GM23338 (cell line): ENCODE measurements at regions not wholly inside any gene's neighbourhood (a gene's known extent, or its start where the extent isn't known, plus 50 kb on each side); places are given as distances from the start of the nearest gene placed in this dataset.

ENCODE experiments used
- ATAC-seq: fragments of 200-7000 bp; cut with Tn5 transposase; 3 replicates; pipeline ENCODE4 v1.9.1; 2020
- DNase-seq: peaks from one replicate; pipeline ENCODE4 v3.0.0-alpha.2; 2015; ENCODE audit warnings: low spot score
- H2AFZ ChIP-seq: fragments of 200-600 bp; sonication (generic); 2 replicates; pipeline ENCODE4 v1.8.0; 2016; ENCODE audit warnings: antibody characterized with exemption, mild to moderate bottlenecking, moderate library complexity
- H3F3A ChIP-seq: fragments of 200-600 bp; sonication (generic); replicated peaks from 2 replicates; pipeline ENCODE4 v1.8.0; 2017; ENCODE audit warnings: antibody characterized with exemption, mixed run types, low read depth
- H3K27ac ChIP-seq: fragments of 200-600 bp; sonication (generic); 2 replicates; pipeline ENCODE4 v1.6.1; 2016; ENCODE audit warnings: low read depth
- H3K27me3 ChIP-seq: fragments of 200-600 bp; sonication (generic); 2 replicates; pipeline ENCODE4 v1.8.0; 2016; ENCODE audit warnings: mild to moderate bottlenecking, mixed run types, moderate library complexity; ENCODE audit not compliant: insufficient read depth
- H3K36me3 ChIP-seq: fragments of 200-600 bp; sonication (generic); 2 replicates; pipeline ENCODE4 v1.8.0; 2016; ENCODE audit warnings: mild to moderate bottlenecking; ENCODE audit not compliant: insufficient read depth
- H3K4me1 ChIP-seq: fragments of 200-600 bp; sonication (generic); 2 replicates; pipeline ENCODE4 v1.8.0; 2016; ENCODE audit warnings: mild to moderate bottlenecking, moderate library complexity; ENCODE audit not compliant: insufficient read depth
- H3K4me2 ChIP-seq: fragments of 200-600 bp; sonication (generic); 2 replicates; pipeline ENCODE4 v1.7.1; 2017; ENCODE audit warnings: mixed run types
- H3K4me3 ChIP-seq: fragments of 200-600 bp; sonication (generic); 2 replicates; pipeline ENCODE4 v1.6.1; 2016; ENCODE audit warnings: mixed run types
- H3K79me2 ChIP-seq: fragments of 200-600 bp; sonication (generic); replicated peaks from 2 replicates; pipeline ENCODE4 v1.8.0; 2017; ENCODE audit warnings: mild to moderate bottlenecking; ENCODE audit not compliant: insufficient read depth
- H3K9me2 ChIP-seq: fragments of 200-600 bp; sonication (generic); 2 replicates; pipeline ENCODE4 v1.8.0; 2017; ENCODE audit not compliant: insufficient read depth
- H4K20me1 ChIP-seq: fragments of 200-600 bp; sonication (generic); replicated peaks from 2 replicates; pipeline ENCODE4 v1.8.0; 2017; ENCODE audit warnings: mild to moderate bottlenecking; ENCODE audit not compliant: insufficient read depth
- H3K27ac Mint-ChIP-seq: 2 replicates; pipeline ENCODE4 v1.8.0; 2020; ENCODE audit warnings: inconsistent platforms, mild to moderate bottlenecking, moderate library complexity, mixed read lengths
- H3K27me3 Mint-ChIP-seq: 3 replicates; pipeline ENCODE4 v1.8.0; 2022; ENCODE audit warnings: low read depth, mild to moderate bottlenecking, moderate library complexity, mixed read lengths, inconsistent platforms; ENCODE audit not compliant: insufficient read depth, poor library complexity
- H3K36me3 Mint-ChIP-seq: 3 replicates; pipeline ENCODE4 v1.8.0; 2021; ENCODE audit warnings: low read depth, mild to moderate bottlenecking, inconsistent platforms, moderate library complexity, mixed read lengths
- H3K4me1 Mint-ChIP-seq: 3 replicates; pipeline ENCODE4 v1.8.0; 2020; ENCODE audit warnings: mild to moderate bottlenecking, inconsistent platforms, mixed read lengths
- H3K4me3 Mint-ChIP-seq: 3 replicates; pipeline ENCODE4 v1.8.0; 2021; ENCODE audit warnings: moderate library complexity, mild to moderate bottlenecking, inconsistent platforms, mixed read lengths
- H3K9me3 Mint-ChIP-seq: 3 replicates; pipeline ENCODE4 v1.8.0; 2020; ENCODE audit warnings: moderate library complexity, mild to moderate bottlenecking, inconsistent platforms, mixed read lengths
- CREB1 ChIP-seq: fragments of 250-450 bp; sonication (Bioruptor Pico); IDR thresholded peaks from 2 replicates; pipeline ENCODE4 v1.5.0; 2020; ENCODE audit warnings: low read depth, mild to moderate bottlenecking, moderate library complexity
- JUNB ChIP-seq: IDR thresholded peaks from one replicate; pipeline ENCODE4 v1.6.1; 2016; ENCODE audit warnings: antibody characterized with exemption; ENCODE audit not compliant: unreplicated experiment
- POLR2AphosphoS5 ChIP-seq: IDR thresholded peaks from 2 replicates; pipeline ENCODE4 v1.6.1; 2016; ENCODE audit warnings: antibody characterized with exemption, low read depth
- STAT1 ChIP-seq: IDR thresholded peaks from one replicate; pipeline ENCODE4 v1.6.1; 2016; ENCODE audit warnings: antibody characterized with exemption; ENCODE audit not compliant: unreplicated experiment
- ZNF114 ChIP-seq: fragments of 250-450 bp; sonication (Bioruptor Pico); IDR thresholded peaks from 2 replicates; pipeline ENCODE4 v1.5.0; 2020; ENCODE audit warnings: mild to moderate bottlenecking, moderate library complexity
- ZNF331 ChIP-seq: fragments of 250-450 bp; sonication (Bioruptor Pico); IDR thresholded peaks from 2 replicates; pipeline ENCODE4 v1.5.0; 2020; ENCODE audit warnings: low read depth, mild to moderate bottlenecking, moderate library complexity
- TF ChIP-seq, protein P1 (sequence below): fragments of 250-450 bp; sonication (Bioruptor Pico); IDR thresholded peaks from 2 replicates; pipeline ENCODE4 v1.5.0; 2020; ENCODE audit warnings: mild to moderate bottlenecking, moderate library complexity
- TF ChIP-seq, protein P2 (sequence below), 2 experiments: fragments of 200-600 bp in 1 of 2; sonication (generic) in 1 of 2; conservative IDR thresholded peaks; 2 replicates each; pipeline versions ENCODE4 v1.5.1 to v1.6.1; 2016 to 2017; ENCODE audit warnings: antibody characterized with exemption in 2 of 2, low read depth in 2 of 2, mild to moderate bottlenecking in 2 of 2, moderate library complexity in 1 of 2

DNA sequence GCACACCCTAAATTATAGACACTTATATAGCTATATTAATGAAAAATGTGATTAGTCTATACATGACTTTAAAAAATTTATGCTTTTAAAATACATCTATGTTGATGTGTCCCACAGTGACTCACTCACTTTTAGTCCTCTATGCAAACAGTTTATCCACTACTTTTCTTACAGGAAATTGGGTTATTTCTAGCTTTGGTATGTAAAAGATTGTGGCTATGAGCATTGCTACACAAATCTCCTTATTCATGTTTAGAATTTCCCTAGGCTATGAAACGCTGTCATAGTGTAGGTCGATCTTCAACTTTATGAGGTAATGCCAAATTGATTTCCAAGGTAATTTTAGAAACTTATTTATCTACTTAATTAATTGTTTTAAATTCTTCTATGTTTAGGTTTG lies 687.4 kb downstream of the PRR16 start (continued):
- TF ChIP-seq CREB1 (CRISPR knock-in tag) (no peak), POLR2AphosphoS5 (no peak), ZNF331 (CRISPR knock-in tag) (no peak)
- TF ChIP-seq, protein P1, sequence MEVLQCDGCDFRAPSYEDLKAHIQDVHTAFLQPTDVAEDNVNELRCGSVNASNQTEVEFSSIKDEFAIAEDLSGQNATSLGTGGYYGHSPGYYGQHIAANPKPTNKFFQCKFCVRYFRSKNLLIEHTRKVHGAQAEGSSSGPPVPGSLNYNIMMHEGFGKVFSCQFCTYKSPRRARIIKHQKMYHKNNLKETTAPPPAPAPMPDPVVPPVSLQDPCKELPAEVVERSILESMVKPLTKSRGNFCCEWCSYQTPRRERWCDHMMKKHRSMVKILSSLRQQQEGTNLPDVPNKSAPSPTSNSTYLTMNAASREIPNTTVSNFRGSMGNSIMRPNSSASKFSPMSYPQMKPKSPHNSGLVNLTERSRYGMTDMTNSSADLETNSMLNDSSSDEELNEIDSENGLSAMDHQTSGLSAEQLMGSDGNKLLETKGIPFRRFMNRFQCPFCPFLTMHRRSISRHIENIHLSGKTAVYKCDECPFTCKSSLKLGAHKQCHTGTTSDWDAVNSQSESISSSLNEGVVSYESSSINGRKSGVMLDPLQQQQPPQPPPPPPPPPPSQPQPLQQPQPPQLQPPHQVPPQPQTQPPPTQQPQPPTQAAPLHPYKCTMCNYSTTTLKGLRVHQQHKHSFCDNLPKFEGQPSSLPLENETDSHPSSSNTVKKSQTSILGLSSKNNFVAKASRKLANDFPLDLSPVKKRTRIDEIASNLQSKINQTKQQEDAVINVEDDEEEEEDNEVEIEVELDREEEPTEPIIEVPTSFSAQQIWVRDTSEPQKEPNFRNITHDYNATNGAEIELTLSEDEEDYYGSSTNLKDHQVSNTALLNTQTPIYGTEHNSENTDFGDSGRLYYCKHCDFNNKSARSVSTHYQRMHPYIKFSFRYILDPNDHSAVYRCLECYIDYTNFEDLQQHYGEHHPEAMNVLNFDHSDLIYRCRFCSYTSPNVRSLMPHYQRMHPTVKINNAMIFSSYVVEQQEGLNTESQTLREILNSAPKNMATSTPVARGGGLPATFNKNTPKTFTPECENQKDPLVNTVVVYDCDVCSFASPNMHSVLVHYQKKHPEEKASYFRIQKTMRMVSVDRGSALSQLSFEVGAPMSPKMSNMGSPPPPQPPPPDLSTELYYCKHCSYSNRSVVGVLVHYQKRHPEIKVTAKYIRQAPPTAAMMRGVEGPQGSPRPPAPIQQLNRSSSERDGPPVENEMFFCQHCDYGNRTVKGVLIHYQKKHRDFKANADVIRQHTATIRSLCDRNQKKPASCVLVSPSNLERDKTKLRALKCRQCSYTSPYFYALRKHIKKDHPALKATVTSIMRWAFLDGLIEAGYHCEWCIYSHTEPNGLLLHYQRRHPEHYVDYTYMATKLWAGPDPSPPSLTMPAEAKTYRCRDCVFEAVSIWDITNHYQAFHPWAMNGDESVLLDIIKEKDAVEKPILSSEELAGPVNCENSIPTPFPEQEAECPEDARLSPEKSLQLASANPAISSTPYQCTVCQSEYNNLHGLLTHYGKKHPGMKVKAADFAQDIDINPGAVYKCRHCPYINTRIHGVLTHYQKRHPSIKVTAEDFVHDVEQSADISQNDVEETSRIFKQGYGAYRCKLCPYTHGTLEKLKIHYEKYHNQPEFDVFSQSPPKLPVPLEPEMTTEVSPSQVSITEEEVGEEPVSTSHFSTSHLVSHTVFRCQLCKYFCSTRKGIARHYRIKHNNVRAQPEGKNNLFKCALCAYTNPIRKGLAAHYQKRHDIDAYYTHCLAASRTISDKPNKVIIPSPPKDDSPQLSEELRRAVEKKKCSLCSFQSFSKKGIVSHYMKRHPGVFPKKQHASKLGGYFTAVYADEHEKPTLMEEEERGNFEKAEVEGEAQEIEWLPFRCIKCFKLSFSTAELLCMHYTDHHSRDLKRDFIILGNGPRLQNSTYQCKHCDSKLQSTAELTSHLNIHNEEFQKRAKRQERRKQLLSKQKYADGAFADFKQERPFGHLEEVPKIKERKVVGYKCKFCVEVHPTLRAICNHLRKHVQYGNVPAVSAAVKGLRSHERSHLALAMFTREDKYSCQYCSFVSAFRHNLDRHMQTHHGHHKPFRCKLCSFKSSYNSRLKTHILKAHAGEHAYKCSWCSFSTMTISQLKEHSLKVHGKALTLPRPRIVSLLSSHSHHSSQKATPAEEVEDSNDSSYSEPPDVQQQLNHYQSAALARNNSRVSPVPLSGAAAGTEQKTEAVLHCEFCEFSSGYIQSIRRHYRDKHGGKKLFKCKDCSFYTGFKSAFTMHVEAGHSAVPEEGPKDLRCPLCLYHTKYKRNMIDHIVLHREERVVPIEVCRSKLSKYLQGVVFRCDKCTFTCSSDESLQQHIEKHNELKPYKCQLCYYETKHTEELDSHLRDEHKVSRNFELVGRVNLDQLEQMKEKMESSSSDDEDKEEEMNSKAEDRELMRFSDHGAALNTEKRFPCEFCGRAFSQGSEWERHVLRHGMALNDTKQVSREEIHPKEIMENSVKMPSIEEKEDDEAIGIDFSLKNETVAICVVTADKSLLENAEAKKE (CRISPR knock-in tag): no peak

GRCh38 chr5:121152411-121152810 lies 688.3 kb downstream of the PRR16 start:
- Histone ChIP-seq H3K36me3 (no peaks in the 10 kb centered on the region), H3K4me2 (no peak overlapping the region), H3K27ac (no peak overlapping the region), H4K20me1 (no peaks in the 10 kb centered on the region), H3K9me2 (no peaks in the 10 kb centered on the region), H3K79me2 (no peaks in the 10 kb centered on the region), H3K27me3 (no peaks in the 10 kb centered on the region), H2AFZ (no peak overlapping the region), H3F3A (no peaks in the 10 kb centered on the region), H3K4me1 (peaks cover 12% of the 10 kb centered on the region), H3K4me3 (no peak overlapping the region)
- no peak for ATAC-seq
- no peak overlapping the region for H3K27ac Mint-ChIP-seq
- no peaks in the 10 kb centered on the region; the same call in 2 of the 3 replicates for H3K9me3 Mint-ChIP-seq
- DNase-seq: no peak
- no peak overlapping the region for H3K4me3 Mint-ChIP-seq
- H3K4me1 Mint-ChIP-seq: peaks cover 12% of the 10 kb centered on the region
- no peaks in the 10 kb centered on the region for H3K27me3 Mint-ChIP-seq
- peaks cover 3% of the 10 kb centered on the region; the same call in 1 of the 3 replicates for H3K36me3 Mint-ChIP-seq
- no peak for TF ChIP-seq STAT1
- no peak for TF ChIP-seq POLR2AphosphoS5
- no peak for TF ChIP-seq JUNB
- TF ChIP-seq, protein P1 (CRISPR knock-in tag): no peak
- TF ChIP-seq, protein P2, sequence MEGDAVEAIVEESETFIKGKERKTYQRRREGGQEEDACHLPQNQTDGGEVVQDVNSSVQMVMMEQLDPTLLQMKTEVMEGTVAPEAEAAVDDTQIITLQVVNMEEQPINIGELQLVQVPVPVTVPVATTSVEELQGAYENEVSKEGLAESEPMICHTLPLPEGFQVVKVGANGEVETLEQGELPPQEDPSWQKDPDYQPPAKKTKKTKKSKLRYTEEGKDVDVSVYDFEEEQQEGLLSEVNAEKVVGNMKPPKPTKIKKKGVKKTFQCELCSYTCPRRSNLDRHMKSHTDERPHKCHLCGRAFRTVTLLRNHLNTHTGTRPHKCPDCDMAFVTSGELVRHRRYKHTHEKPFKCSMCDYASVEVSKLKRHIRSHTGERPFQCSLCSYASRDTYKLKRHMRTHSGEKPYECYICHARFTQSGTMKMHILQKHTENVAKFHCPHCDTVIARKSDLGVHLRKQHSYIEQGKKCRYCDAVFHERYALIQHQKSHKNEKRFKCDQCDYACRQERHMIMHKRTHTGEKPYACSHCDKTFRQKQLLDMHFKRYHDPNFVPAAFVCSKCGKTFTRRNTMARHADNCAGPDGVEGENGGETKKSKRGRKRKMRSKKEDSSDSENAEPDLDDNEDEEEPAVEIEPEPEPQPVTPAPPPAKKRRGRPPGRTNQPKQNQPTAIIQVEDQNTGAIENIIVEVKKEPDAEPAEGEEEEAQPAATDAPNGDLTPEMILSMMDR (conservative IDR thresholded peaks at IDR 0.05; ENCODE audit: low read depth in 2 of 2): no peak
- TF ChIP-seq ZNF114 (CRISPR knock-in tag): no peak
